ENCODE measurements at regions not wholly inside any gene's neighbourhood (a gene's known extent, or its start where the extent isn't known, plus 50 kb on each side); places are given as distances from the start of the nearest gene placed in this dataset.

DNA sequence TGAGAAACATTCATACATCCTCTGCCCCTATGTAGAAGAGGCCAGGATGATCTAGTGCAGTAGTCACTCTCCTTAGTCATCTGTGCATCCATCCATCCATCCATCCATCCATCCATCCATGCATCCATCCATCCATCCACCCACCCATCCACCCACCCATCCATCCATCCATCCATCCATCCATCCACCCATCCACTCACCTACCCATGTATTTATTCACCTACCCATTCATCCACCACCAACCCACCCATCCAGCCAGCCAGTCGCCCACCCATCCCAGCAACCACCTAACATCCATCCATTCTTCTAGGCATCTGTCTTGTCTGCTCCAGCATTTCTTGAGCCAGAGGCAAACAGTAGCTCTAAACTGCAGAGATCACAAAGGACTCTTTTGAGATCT lies 87.1 kb downstream of the MSX2 start:
- TF ChIP-seq, protein P1, sequence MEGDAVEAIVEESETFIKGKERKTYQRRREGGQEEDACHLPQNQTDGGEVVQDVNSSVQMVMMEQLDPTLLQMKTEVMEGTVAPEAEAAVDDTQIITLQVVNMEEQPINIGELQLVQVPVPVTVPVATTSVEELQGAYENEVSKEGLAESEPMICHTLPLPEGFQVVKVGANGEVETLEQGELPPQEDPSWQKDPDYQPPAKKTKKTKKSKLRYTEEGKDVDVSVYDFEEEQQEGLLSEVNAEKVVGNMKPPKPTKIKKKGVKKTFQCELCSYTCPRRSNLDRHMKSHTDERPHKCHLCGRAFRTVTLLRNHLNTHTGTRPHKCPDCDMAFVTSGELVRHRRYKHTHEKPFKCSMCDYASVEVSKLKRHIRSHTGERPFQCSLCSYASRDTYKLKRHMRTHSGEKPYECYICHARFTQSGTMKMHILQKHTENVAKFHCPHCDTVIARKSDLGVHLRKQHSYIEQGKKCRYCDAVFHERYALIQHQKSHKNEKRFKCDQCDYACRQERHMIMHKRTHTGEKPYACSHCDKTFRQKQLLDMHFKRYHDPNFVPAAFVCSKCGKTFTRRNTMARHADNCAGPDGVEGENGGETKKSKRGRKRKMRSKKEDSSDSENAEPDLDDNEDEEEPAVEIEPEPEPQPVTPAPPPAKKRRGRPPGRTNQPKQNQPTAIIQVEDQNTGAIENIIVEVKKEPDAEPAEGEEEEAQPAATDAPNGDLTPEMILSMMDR (IDR thresholded peaks at IDR 0.05), result no peak
- no peak for TF ChIP-seq POLR2A (IDR thresholded peaks at IDR 0.05)

Measured in Peyer's patch (tissue), 4 donors.